PC-3 (cell line): ENCODE measurements at regions not wholly inside any gene's neighbourhood (a gene's known extent, or its start where the extent isn't known, plus 50 kb on each side); places are given as distances from the start of the nearest gene placed in this dataset.

ENCODE experiments used
- ATAC-seq: fragments of 200-7000 bp; cut with Tn5 transposase; 2 replicates; pipeline ENCODE4 v1.9.1; 2020; ENCODE audit warnings: mild to moderate bottlenecking, moderate library complexity
- BruUV-seq: library from RNA; stranded (reverse); fragments of 400-500 nt; replicated peaks from 2 replicates; lab custom pipeline; 2021; lab: Mats Ljungman, UMichigan
- CTCF ChIA-PET: fragments of 300-600 bp; sonication (Branson Sonifier 250); formaldehyde crosslinking; loops from one replicate; lab custom pipeline; 2022; ENCODE audit warnings: antibody characterized with exemption; lab: Charles Lee
- POLR2A ChIA-PET: fragments of 300-600 bp; sonication (Branson Sonifier 250); formaldehyde crosslinking; loops from one replicate; lab custom pipeline; 2022; ENCODE audit warnings: antibody characterized with exemption; ENCODE audit not compliant: unreplicated experiment; lab: Charles Lee
- DNase-seq: peaks from one replicate; pipeline ENCODE4 v3.0.0-alpha.2; 2015
- H2AFZ ChIP-seq: fragments of 300-600 bp; sonication (generic); 2 replicates; pipeline ENCODE4 v1.6.0; 2016; ENCODE audit warnings: antibody characterized with exemption, low read length
- H3F3A ChIP-seq: fragments of 300-600 bp; sonication (generic); one replicate; pipeline ENCODE4 v1.6.0; 2017; ENCODE audit warnings: antibody characterized with exemption, low read length, control low read depth, mild to moderate bottlenecking; ENCODE audit not compliant: unreplicated experiment
- H3K27ac ChIP-seq: fragments of 300-600 bp; sonication (generic); 2 replicates; pipeline ENCODE4 v1.5.1; 2016; ENCODE audit warnings: mild to moderate bottlenecking, low read length
- H3K27me3 ChIP-seq: fragments of 300-600 bp; sonication (generic); 2 replicates; pipeline ENCODE4 v1.6.1; 2016; ENCODE audit warnings: low read length, mixed read lengths
- H3K36me3 ChIP-seq: fragments of 300-600 bp; sonication (generic); 2 replicates; pipeline ENCODE4 v1.6.1; 2016; ENCODE audit warnings: low read depth, mixed run types, low read length, mixed read lengths
- H3K4me1 ChIP-seq: fragments of 300-600 bp; sonication (generic); 2 replicates; pipeline ENCODE4 v1.5.1; 2016; ENCODE audit warnings: low read length; ENCODE audit not compliant: insufficient read depth
- H3K4me2 ChIP-seq: fragments of 300-600 bp; sonication (generic); 2 replicates; pipeline ENCODE4 v1.6.0; 2016; ENCODE audit warnings: low read length
- H3K4me3 ChIP-seq: fragments of 300-600 bp; sonication (generic); 2 replicates; pipeline ENCODE4 v1.5.1; 2016; ENCODE audit warnings: mild to moderate bottlenecking, low read length, mixed read lengths
- H3K79me2 ChIP-seq: fragments of 300-600 bp; sonication (generic); 2 replicates; pipeline ENCODE4 v1.6.1; 2017; ENCODE audit warnings: low read length, mixed read lengths
- H3K9ac ChIP-seq: fragments of 300-600 bp; sonication (generic); 2 replicates; pipeline ENCODE4 v1.6.0; 2016; ENCODE audit warnings: mild to moderate bottlenecking, low read length
- H3K9me2 ChIP-seq: fragments of 300-600 bp; sonication (generic); replicated peaks from 2 replicates; pipeline ENCODE4 v1.6.1; 2016; ENCODE audit warnings: mixed run types, low read length, mixed read lengths
- H3K9me3 ChIP-seq: fragments of 300-600 bp; sonication (generic); 2 replicates; pipeline ENCODE4 v1.6.1; 2016; ENCODE audit warnings: low read length, mixed read lengths
- H4K20me1 ChIP-seq: fragments of 300-600 bp; sonication (generic); 2 replicates; pipeline ENCODE4 v1.6.1; 2016; ENCODE audit warnings: low read length, mixed read lengths
- EZH2 ChIP-seq: fragments of 300-600 bp; sonication (generic); IDR thresholded peaks from one replicate; pipeline ENCODE4 v1.6.1; 2017; ENCODE audit warnings: antibody characterized with exemption, mild to moderate bottlenecking, low read length; ENCODE audit not compliant: unreplicated experiment
- EZH2phosphoT487 ChIP-seq: fragments of 300-600 bp; sonication (generic); IDR thresholded peaks from 2 replicates; pipeline ENCODE4 v1.6.1; 2018; ENCODE audit warnings: mild to moderate bottlenecking, antibody characterized with exemption, low read length, borderline replicate concordance
- intact Hi-C: fragments of 100-400 bp; cut with micrococcal nuclease; formaldehyde crosslinking; loops from 2 replicates; pipeline ENCODE4 v1.9.0; 2023
- TF ChIP-seq, protein P1 (sequence below): fragments of 300-600 bp; sonication (generic); conservative IDR thresholded peaks from 2 replicates; pipeline ENCODE4 v1.5.1; 2017; ENCODE audit warnings: antibody characterized with exemption, low read depth, mild to moderate bottlenecking, low read length

DNA sequence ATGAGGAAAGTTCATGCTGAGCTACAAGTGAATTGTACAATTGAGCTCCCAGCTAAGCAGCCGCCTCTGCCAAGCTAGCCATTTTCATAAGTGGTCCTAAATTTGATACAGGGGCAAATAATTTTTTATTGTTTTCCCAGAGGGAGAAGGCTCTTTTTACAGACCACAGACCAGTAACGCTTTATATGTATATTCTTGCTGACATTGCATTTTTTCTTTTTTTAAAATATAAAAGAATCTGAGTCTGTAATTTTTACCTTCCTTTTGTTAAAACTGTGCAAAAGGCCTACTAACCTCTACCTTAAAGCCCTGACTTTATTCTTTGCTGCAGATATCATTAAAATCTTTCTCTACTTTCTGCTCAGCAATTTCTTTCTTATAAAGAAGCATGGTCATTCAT, 501.2 kb upstream of the INTU start:
- no peak for DNase-seq
- ATAC-seq: no peak
- Histone ChIP-seq H3F3A (no peaks in the 10 kb centered on the region), H3K4me1 (no peaks in the 10 kb centered on the region), H3K4me2 (no peak overlapping the region), H3K36me3 (no peaks in the 10 kb centered on the region), H3K4me3 (no peak overlapping the region), H3K27me3 (no peaks in the 10 kb centered on the region), H3K9me2 (no peaks in the 10 kb centered on the region), H3K79me2 (no peaks in the 10 kb centered on the region), H3K9me3 (no peaks in the 10 kb centered on the region), H2AFZ (no peak overlapping the region), H3K27ac (no peak overlapping the region), H4K20me1 (no peaks in the 10 kb centered on the region), H3K9ac (no peak overlapping the region)
- BruUV-seq: no TSS peak
- ChIA-PET CTCF (no interaction called here), POLR2A (no interaction called here)
- intact Hi-C loops: no loop called here
- TF ChIP-seq EZH2phosphoT487 (no peak), EZH2 (no peak)
- TF ChIP-seq, protein P1, sequence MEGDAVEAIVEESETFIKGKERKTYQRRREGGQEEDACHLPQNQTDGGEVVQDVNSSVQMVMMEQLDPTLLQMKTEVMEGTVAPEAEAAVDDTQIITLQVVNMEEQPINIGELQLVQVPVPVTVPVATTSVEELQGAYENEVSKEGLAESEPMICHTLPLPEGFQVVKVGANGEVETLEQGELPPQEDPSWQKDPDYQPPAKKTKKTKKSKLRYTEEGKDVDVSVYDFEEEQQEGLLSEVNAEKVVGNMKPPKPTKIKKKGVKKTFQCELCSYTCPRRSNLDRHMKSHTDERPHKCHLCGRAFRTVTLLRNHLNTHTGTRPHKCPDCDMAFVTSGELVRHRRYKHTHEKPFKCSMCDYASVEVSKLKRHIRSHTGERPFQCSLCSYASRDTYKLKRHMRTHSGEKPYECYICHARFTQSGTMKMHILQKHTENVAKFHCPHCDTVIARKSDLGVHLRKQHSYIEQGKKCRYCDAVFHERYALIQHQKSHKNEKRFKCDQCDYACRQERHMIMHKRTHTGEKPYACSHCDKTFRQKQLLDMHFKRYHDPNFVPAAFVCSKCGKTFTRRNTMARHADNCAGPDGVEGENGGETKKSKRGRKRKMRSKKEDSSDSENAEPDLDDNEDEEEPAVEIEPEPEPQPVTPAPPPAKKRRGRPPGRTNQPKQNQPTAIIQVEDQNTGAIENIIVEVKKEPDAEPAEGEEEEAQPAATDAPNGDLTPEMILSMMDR: no peak

DNA sequence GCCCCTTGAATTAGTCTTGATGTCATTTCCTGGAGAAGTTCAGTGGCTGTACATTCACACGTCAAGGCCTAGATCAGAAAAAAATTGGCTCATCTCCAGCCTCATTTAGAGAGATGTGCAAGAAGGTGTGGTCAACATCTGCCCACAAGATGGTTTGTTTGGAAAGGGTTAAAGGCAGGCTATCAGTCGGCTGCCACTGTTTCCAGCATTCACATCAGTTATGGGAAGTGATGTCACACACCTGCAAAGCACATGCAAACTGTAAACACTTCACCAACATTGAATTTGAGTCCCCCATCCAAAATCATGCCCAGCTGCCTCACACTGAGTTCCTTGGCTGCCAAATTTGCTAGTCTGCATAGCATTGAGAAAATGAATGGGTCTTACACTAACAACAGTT, 498.3 kb upstream of the INTU start:
- H3K4me3 ChIP-seq: no peak overlapping the region
- no peaks in the 10 kb centered on the region for H4K20me1 ChIP-seq
- ChIA-PET POLR2A (no interaction called here), CTCF (no interaction called here)
- H3K36me3 ChIP-seq: no peaks in the 10 kb centered on the region
- H3K4me2 ChIP-seq: no peak overlapping the region
- H3K9me3 ChIP-seq: no peaks in the 10 kb centered on the region
- TF ChIP-seq, protein P1: no peak
- TF ChIP-seq EZH2 (no peak), EZH2phosphoT487 (no peak)
- ATAC-seq (no peak), DNase-seq (no peak)
- H2AFZ ChIP-seq: no peak overlapping the region
- BruUV-seq: no TSS peak
- H3F3A ChIP-seq: no peaks in the 10 kb centered on the region
- no peak overlapping the region for H3K27ac ChIP-seq
- no peaks in the 10 kb centered on the region for H3K4me1 ChIP-seq
- no peaks in the 10 kb centered on the region for H3K79me2 ChIP-seq
- no peaks in the 10 kb centered on the region for H3K9me2 ChIP-seq
- intact Hi-C loops: no loop called here
- H3K9ac ChIP-seq: no peak overlapping the region
- H3K27me3 ChIP-seq: no peaks in the 10 kb centered on the region

GRCh38 chr4:127138586-127138985, 494.2 kb upstream of the INTU start:
- peaks cover 3% of the 10 kb centered on the region; the same call in 1 of the 2 replicates for H3K4me1 ChIP-seq
- no peak overlapping the region for H3K27ac ChIP-seq
- H3K4me3 ChIP-seq: no peak overlapping the region
- intact Hi-C loops: no loop called here
- no peaks in the 10 kb centered on the region for H3K9me2 ChIP-seq
- no peaks in the 10 kb centered on the region for H3K9me3 ChIP-seq
- ChIA-PET POLR2A (no interaction called here), CTCF (no interaction called here)
- no peak overlapping the region for H2AFZ ChIP-seq
- DNase-seq: no peak
- no peaks in the 10 kb centered on the region for H3F3A ChIP-seq
- H3K4me2 ChIP-seq: no peak overlapping the region
- H4K20me1 ChIP-seq: no peaks in the 10 kb centered on the region
- no peak for ATAC-seq
- no TSS peak for BruUV-seq
- H3K9ac ChIP-seq: no peak overlapping the region
- H3K27me3 ChIP-seq: no peaks in the 10 kb centered on the region
- H3K36me3 ChIP-seq: no peaks in the 10 kb centered on the region
- no peaks in the 10 kb centered on the region for H3K79me2 ChIP-seq
- TF ChIP-seq EZH2: no peak
- TF ChIP-seq EZH2phosphoT487: no peak
- TF ChIP-seq, protein P1: no peak
